HEK293 (cell line): ENCODE measurements at regions not wholly inside any gene's neighbourhood (a gene's known extent, or its start where the extent isn't known, plus 50 kb on each side); places are given as distances from the start of the nearest gene placed in this dataset.
"Not testable (repeated sequence)": the region's sequence is repeated elsewhere in the genome, so short reads cannot be mapped to it uniquely, and the experiment has no call there.

Experiments
- CTCF ChIA-PET: fragments of 350-600 bp; formaldehyde crosslinking; extraction: SDS; loops from one replicate; lab custom pipeline; 2021; ENCODE audit warnings: antibody characterized with exemption; lab: Yijun Ruan, JAX
- POLR2A ChIA-PET: fragments of 300-600 bp; formaldehyde crosslinking; extraction: SDS; loops from one replicate; lab custom pipeline; 2020; ENCODE audit warnings: antibody characterized with exemption, inconsistent platforms; lab: Yijun Ruan, JAX
- H3K27ac ChIP-seq: fragments of 200-500 bp; sonication (Bioruptor generic); 2 replicates; pipeline ENCODE4 v1.5.1; 2014; ENCODE audit warnings: low read depth, low read length, control low read depth, inconsistent platforms; ENCODE audit errors: extremely low read depth
- H3K36me3 ChIP-seq, 2 experiments: fragments of 200-500 bp in 1 of 2; sonication (Bioruptor generic) in 1 of 2; 1 replicate in 1 of 2; 2 replicates in 1 of 2; pipeline ENCODE4 v1.5.1; 2014 to 2017; ENCODE audit warnings: inconsistent platforms in 2 of 2, low read length in 2 of 2; ENCODE audit not compliant: control insufficient read depth in 2 of 2, insufficient read depth in 1 of 2
- H3K4me1 ChIP-seq: fragments of 200-500 bp; sonication (Bioruptor generic); 2 replicates; pipeline ENCODE4 v1.5.1; 2014; ENCODE audit warnings: mild to moderate bottlenecking, low read length, inconsistent platforms; ENCODE audit not compliant: control insufficient read depth, insufficient read depth
- H3K4me3 ChIP-seq: 2 replicates; pipeline ENCODE4 v1.5.1; 2011; ENCODE audit warnings: low read depth, mild to moderate bottlenecking, control low read depth, low read length, moderate library complexity
- H3K9me3 ChIP-seq: fragments of 200-500 bp; sonication (Bioruptor generic); 2 replicates; pipeline ENCODE4 v1.5.1; 2014; ENCODE audit warnings: low read depth, low read length, inconsistent platforms; ENCODE audit not compliant: control insufficient read depth, insufficient read depth
- OSR2 ChIP-seq: fragments of 450-650 bp; formaldehyde crosslinking; IDR thresholded peaks from 2 replicates; pipeline ENCODE4 v1.5.1; 2016; ENCODE audit warnings: missing biosample characterization, missing genetic modification characterization
- ZBTB10 ChIP-seq: fragments of 450-650 bp; formaldehyde crosslinking; IDR thresholded peaks from 2 replicates; pipeline ENCODE4 v1.5.1; 2016; ENCODE audit warnings: missing biosample characterization, missing genetic modification characterization
- ZBTB20 ChIP-seq: fragments of 450-650 bp; formaldehyde crosslinking; IDR thresholded peaks from 2 replicates; pipeline ENCODE4 v1.5.1; 2016; ENCODE audit warnings: missing biosample characterization, missing genetic modification characterization
- ZNF114 ChIP-seq: fragments of 450-650 bp; formaldehyde crosslinking; IDR thresholded peaks from 2 replicates; pipeline ENCODE4 v1.5.0; 2017; ENCODE audit warnings: missing biosample characterization, missing genetic modification characterization
- ZNF133 ChIP-seq: fragments of 450-650 bp; formaldehyde crosslinking; IDR thresholded peaks from 2 replicates; pipeline ENCODE4 v1.5.1; 2016; ENCODE audit warnings: missing biosample characterization, missing genetic modification characterization
- ZNF138 ChIP-seq: fragments of 450-650 bp; formaldehyde crosslinking; IDR thresholded peaks from 2 replicates; pipeline ENCODE4 v1.5.1; 2016; ENCODE audit warnings: missing biosample characterization, missing genetic modification characterization, borderline replicate concordance
- ZNF16 ChIP-seq: fragments of 450-650 bp; formaldehyde crosslinking; IDR thresholded peaks from 2 replicates; pipeline ENCODE4 v1.5.1; 2016; ENCODE audit warnings: low read depth, missing biosample characterization, missing genetic modification characterization
- ZNF2 ChIP-seq: fragments of 450-650 bp; formaldehyde crosslinking; IDR thresholded peaks from 2 replicates; pipeline ENCODE4 v1.5.1; 2016; ENCODE audit warnings: missing biosample characterization, missing genetic modification characterization
- ZNF274 ChIP-seq, 2 experiments: fragments of 200-500 bp in 1 of 2; fragments of 450-650 bp in 1 of 2; sonication (Bioruptor generic) in 1 of 2; formaldehyde crosslinking in 1 of 2; IDR thresholded peaks; 2 replicates each; pipeline versions ENCODE4 v1.5.1 to v1.6.1; 2014 to 2016; ENCODE audit warnings: borderline replicate concordance in 1 of 2, inconsistent platforms in 1 of 2, low read length in 1 of 2, missing biosample characterization in 1 of 2, missing genetic modification characterization in 1 of 2
- ZNF292 ChIP-seq: fragments of 450-650 bp; formaldehyde crosslinking; IDR thresholded peaks from 2 replicates; pipeline ENCODE4 v1.5.1; 2016; ENCODE audit warnings: low read depth, missing biosample characterization, missing genetic modification characterization, borderline replicate concordance
- ZNF555 ChIP-seq: fragments of 450-650 bp; formaldehyde crosslinking; conservative IDR thresholded peaks from 2 replicates; pipeline ENCODE4 v1.5.1; 2017; ENCODE audit warnings: missing biosample characterization, mild to moderate bottlenecking, missing genetic modification characterization, inconsistent platforms
- ZNF560 ChIP-seq: fragments of 450-650 bp; formaldehyde crosslinking; IDR thresholded peaks from 2 replicates; pipeline ENCODE4 v1.5.1; 2017; ENCODE audit warnings: missing biosample characterization, missing genetic modification characterization, borderline replicate concordance
- ZNF76 ChIP-seq: fragments of 450-650 bp; formaldehyde crosslinking; IDR thresholded peaks from 2 replicates; pipeline ENCODE4; 2016; ENCODE audit warnings: low read depth, missing biosample characterization, missing genetic modification characterization, borderline replicate concordance
- ZNF837 ChIP-seq: fragments of 450-650 bp; formaldehyde crosslinking; IDR thresholded peaks from 2 replicates; pipeline ENCODE4 v1.5.1; 2016; ENCODE audit warnings: missing biosample characterization, missing genetic modification characterization
- TF ChIP-seq, protein P1 (sequence below): fragments of 450-650 bp; formaldehyde crosslinking; IDR thresholded peaks from 2 replicates; pipeline ENCODE4 v1.5.1; 2017; ENCODE audit warnings: missing biosample characterization, missing genetic modification characterization
- TF ChIP-seq, protein P2 (sequence below): fragments of 450-650 bp; formaldehyde crosslinking; IDR thresholded peaks from 2 replicates; pipeline ENCODE4 v1.5.1; 2016; ENCODE audit warnings: missing biosample characterization, missing genetic modification characterization, borderline replicate concordance
- TF ChIP-seq, protein P3 (sequence below): fragments of 450-650 bp; formaldehyde crosslinking; IDR thresholded peaks from 2 replicates; pipeline ENCODE4; 2016; ENCODE audit warnings: missing biosample characterization, missing genetic modification characterization

- TF ChIP-seq ZBTB10 (no peak), ZNF292 (tag by site-specific recombination) (no peak), ZNF76 (tag by site-specific recombination) (no peak), ZNF555 (tag by site-specific recombination) (no peak), ZNF114 (tag by site-specific recombination) (no peak), ZNF274 (IDR thresholded peaks at IDR 0.05; ENCODE audit: low read length) (no peak), ZNF274 (tag by site-specific recombination; IDR thresholded peaks at IDR 0.05; ENCODE audit: borderline replicate concordance) (no peak), ZNF837 (no peak), ZNF138 (tag by site-specific recombination) (no peak), ZBTB20 (tag by site-specific recombination) (no peak)
- TF ChIP-seq, protein P1, sequence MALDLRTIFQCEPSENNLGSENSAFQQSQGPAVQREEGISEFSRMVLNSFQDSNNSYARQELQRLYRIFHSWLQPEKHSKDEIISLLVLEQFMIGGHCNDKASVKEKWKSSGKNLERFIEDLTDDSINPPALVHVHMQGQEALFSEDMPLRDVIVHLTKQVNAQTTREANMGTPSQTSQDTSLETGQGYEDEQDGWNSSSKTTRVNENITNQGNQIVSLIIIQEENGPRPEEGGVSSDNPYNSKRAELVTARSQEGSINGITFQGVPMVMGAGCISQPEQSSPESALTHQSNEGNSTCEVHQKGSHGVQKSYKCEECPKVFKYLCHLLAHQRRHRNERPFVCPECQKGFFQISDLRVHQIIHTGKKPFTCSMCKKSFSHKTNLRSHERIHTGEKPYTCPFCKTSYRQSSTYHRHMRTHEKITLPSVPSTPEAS (tag by site-specific recombination), result no peak
- TF ChIP-seq, protein P2, sequence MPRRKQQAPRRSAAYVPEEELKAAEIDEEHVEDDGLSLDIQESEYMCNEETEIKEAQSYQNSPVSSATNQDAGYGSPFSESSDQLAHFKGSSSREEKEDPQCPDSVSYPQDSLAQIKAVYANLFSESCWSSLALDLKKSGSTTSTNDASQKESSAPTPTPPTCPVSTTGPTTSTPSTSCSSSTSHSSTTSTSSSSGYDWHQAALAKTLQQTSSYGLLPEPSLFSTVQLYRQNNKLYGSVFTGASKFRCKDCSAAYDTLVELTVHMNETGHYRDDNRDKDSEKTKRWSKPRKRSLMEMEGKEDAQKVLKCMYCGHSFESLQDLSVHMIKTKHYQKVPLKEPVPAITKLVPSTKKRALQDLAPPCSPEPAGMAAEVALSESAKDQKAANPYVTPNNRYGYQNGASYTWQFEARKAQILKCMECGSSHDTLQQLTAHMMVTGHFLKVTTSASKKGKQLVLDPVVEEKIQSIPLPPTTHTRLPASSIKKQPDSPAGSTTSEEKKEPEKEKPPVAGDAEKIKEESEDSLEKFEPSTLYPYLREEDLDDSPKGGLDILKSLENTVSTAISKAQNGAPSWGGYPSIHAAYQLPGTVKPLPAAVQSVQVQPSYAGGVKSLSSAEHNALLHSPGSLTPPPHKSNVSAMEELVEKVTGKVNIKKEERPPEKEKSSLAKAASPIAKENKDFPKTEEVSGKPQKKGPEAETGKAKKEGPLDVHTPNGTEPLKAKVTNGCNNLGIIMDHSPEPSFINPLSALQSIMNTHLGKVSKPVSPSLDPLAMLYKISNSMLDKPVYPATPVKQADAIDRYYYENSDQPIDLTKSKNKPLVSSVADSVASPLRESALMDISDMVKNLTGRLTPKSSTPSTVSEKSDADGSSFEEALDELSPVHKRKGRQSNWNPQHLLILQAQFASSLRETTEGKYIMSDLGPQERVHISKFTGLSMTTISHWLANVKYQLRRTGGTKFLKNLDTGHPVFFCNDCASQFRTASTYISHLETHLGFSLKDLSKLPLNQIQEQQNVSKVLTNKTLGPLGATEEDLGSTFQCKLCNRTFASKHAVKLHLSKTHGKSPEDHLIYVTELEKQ, result no peak
These were observed 234.6 kb upstream of the CBLB start (continued) for GRCh38 chr3:106103383-106103782.

- Histone ChIP-seq H3K4me3 (no peak overlapping the region), H3K36me3 (no peaks in the 10 kb centered on the region), H3K4me1 (no peaks in the 10 kb centered on the region), H3K27ac (no peak overlapping the region), H3K9me3 (no peaks in the 10 kb centered on the region)
- ChIA-PET POLR2A (no interaction called here), CTCF (no interaction called here)
- TF ChIP-seq ZNF560 (tag by site-specific recombination), result no peak
- TF ChIP-seq ZNF133, result no peak
- TF ChIP-seq ZNF16 (tag by site-specific recombination), result no peak
These were observed 235.3 kb upstream of the CBLB start for GRCh38 chr3:106104078-106104477.

DNA sequence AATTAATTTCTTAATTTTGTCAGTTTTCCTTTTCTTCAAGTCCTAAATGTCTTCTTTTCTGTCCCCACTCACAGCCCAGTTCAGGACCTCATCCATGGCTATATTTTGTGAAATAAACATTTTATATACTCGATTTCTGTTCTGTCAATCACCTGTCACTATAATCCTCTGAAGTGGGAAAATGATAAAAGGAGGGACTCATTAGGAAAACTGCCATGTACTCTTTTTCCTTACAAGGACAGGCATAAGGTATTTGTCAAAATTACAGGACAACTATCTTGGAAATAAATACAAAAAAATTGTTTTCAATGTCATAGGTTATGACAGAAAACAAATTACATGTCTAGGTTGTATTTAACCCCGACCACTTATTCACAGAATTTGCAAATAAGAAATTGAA, 240.1 kb upstream of the CBLB start:
- CTCF ChIA-PET, result no interaction called here
- no peak overlapping the region for H3K27ac ChIP-seq
- no peaks in the 10 kb centered on the region for H3K4me1 ChIP-seq
- no peak overlapping the region for H3K4me3 ChIP-seq
- H3K36me3 ChIP-seq, result no peaks in the 10 kb centered on the region
- H3K9me3 ChIP-seq, result no peaks in the 10 kb centered on the region
- TF ChIP-seq, protein P3, sequence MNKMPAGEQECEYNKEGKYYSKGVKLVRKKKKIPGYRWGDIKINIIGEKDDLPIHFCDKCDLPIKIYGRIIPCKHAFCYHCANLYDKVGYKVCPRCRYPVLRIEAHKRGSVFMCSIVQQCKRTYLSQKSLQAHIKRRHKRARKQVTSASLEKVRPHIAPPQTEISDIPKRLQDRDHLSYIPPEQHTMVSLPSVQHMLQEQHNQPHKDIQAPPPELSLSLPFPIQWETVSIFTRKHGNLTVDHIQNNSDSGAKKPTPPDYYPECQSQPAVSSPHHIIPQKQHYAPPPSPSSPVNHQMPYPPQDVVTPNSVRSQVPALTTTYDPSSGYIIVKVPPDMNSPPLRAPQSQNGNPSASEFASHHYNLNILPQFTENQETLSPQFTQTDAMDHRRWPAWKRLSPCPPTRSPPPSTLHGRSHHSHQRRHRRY (tag by site-specific recombination), result no peak
- no peak for TF ChIP-seq ZNF2 (tag by site-specific recombination)
- no peak for TF ChIP-seq OSR2 (tag by site-specific recombination)
- TF ChIP-seq, all 188 proteins: peak for 0
- POLR2A ChIA-PET, result no interaction called here

DNA sequence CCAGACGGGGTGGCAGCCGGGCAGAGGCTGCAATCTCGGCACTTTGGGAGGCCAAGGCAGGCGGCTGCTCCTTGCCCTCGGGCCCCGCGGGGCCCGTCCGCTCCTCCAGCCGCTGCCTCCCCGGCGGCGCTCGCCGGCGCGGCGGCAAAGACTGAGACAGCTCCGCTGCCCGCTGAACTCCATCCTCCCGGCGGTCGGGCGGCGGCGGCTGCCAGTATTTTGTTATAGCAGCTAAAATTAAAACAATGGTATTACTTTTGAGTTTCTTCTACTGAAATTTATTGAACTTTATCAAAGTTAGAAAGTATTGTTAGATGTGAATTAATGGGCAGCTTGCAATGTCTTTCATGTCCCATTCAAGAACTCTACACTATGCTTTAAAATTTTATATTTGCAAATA, 243.7 kb upstream of the CBLB start:
- CTCF ChIA-PET, H3K27ac ChIP-seq, H3K4me3 ChIP-seq, POLR2A ChIA-PET, H3K9me3 ChIP-seq, H3K36me3 ChIP-seq, H3K4me1 ChIP-seq: not testable (repeated sequence)
